ENCODE measurements at regions not wholly inside any gene's neighbourhood (a gene's known extent, or its start where the extent isn't known, plus 50 kb on each side); places are given as distances from the start of the nearest gene placed in this dataset.

GRCh38 chr10:117458571-117458970, 83.3 kb upstream of the PDZD8 start:
- TF ChIP-seq CTCF (IDR thresholded peaks at IDR 0.05) (no peak), POLR2A (IDR thresholded peaks at IDR 0.05) (no peak)
